ENCODE measurements at regions not wholly inside any gene's neighbourhood (a gene's known extent, or its start where the extent isn't known, plus 50 kb on each side); places are given as distances from the start of the nearest gene placed in this dataset.

- no peak for TF ChIP-seq YY1 (IDR thresholded peaks at IDR 0.05; ENCODE audit: insufficient read depth, insufficient read length)
- TF ChIP-seq ZNF274 (IDR thresholded peaks at IDR 0.05; ENCODE audit: low read depth, low read length): no peak
Observed at GRCh38 chr10:28788252-28788651, 110.9 kb downstream of the BAMBI start.
